Caco-2 (cell line): ENCODE measurements at regions not wholly inside any gene's neighbourhood (a gene's known extent, or its start where the extent isn't known, plus 50 kb on each side); places are given as distances from the start of the nearest gene placed in this dataset.

Experiments
- BruUV-seq: library from RNA; stranded (reverse); fragments of 400-500 nt; replicated peaks from 2 replicates; lab custom pipeline; 2021; lab: Mats Ljungman, UMichigan
- CTCF ChIA-PET: fragments of 300-600 bp; sonication (Branson Sonifier 250); formaldehyde crosslinking; loops from one replicate; lab custom pipeline; 2022; ENCODE audit warnings: antibody characterized with exemption; lab: Charles Lee
- POLR2A ChIA-PET: fragments of 300-600 bp; sonication (Branson Sonifier 250); formaldehyde crosslinking; loops from one replicate; lab custom pipeline; 2022; ENCODE audit warnings: antibody characterized with exemption; lab: Charles Lee
- DNase-seq, 2 experiments: peaks; one replicate each; pipeline versions ENCODE4 v3.0.0 to v3.0.0-alpha.2; 2020 to 2022
- H3K27me3 ChIP-seq: replicated peaks from 2 replicates; pipeline ENCODE4 v1.6.0; 2011; ENCODE audit warnings: low read length; ENCODE audit not compliant: control insufficient read depth, insufficient read depth
- H3K36me3 ChIP-seq: 2 replicates; pipeline ENCODE4 v1.5.1; 2011; ENCODE audit warnings: low read length; ENCODE audit not compliant: control insufficient read depth, insufficient read depth
- H3K4me1 ChIP-seq: fragments of 250-450 bp; sonication (Bioruptor Pico); 2 replicates; pipeline ENCODE4 v1.5.1; 2020; ENCODE audit warnings: mild to moderate bottlenecking
- H3K4me3 ChIP-seq: 2 replicates; pipeline ENCODE4 v1.5.1; 2011; ENCODE audit warnings: low read depth, mild to moderate bottlenecking, control low read depth, low read length
- H3K9me3 ChIP-seq: fragments of 250-450 bp; sonication (Bioruptor Pico); 2 replicates; pipeline ENCODE4 v1.5.1; 2020; ENCODE audit warnings: mild to moderate bottlenecking, moderate library complexity
- H3K27ac Mint-ChIP-seq: one replicate; pipeline ENCODE4 v1.8.0; 2022; ENCODE audit warnings: mixed read lengths; ENCODE audit not compliant: unreplicated experiment
- H3K27me3 Mint-ChIP-seq: one replicate; pipeline ENCODE4 v1.8.0; 2022; ENCODE audit warnings: mixed read lengths; ENCODE audit not compliant: insufficient read depth, unreplicated experiment
- H3K36me3 Mint-ChIP-seq: one replicate; pipeline ENCODE4 v1.8.0; 2022; ENCODE audit warnings: mild to moderate bottlenecking, mixed read lengths; ENCODE audit not compliant: insufficient read depth, unreplicated experiment
- H3K4me1 Mint-ChIP-seq: one replicate; pipeline ENCODE4 v1.8.0; 2022; ENCODE audit warnings: low read depth, mixed read lengths; ENCODE audit not compliant: unreplicated experiment
- H3K4me3 Mint-ChIP-seq: one replicate; pipeline ENCODE4 v1.8.0; 2022; ENCODE audit warnings: mild to moderate bottlenecking, moderate library complexity, mixed read lengths; ENCODE audit not compliant: unreplicated experiment
- H3K9me3 Mint-ChIP-seq: one replicate; pipeline ENCODE4 v1.8.0; 2022; ENCODE audit warnings: mixed read lengths; ENCODE audit not compliant: unreplicated experiment
- intact Hi-C: fragments of 100-400 bp; cut with micrococcal nuclease; formaldehyde crosslinking; loops from one replicate; pipeline ENCODE4 v1.10.0; 2022; ENCODE audit not compliant: unreplicated experiment
- TF ChIP-seq, protein P1 (sequence below), 2 experiments: fragments of 200-600 bp in 1 of 2; IDR thresholded peaks; 1 replicate in 1 of 2; 2 replicates in 1 of 2; pipeline versions ENCODE4 v1.5.1 to v1.8.0; 2011 to 2022; ENCODE audit warnings: antibody characterized with exemption in 1 of 2, control low read depth in 1 of 2, inconsistent platforms in 1 of 2, low read depth in 1 of 2, low read length in 1 of 2, mild to moderate bottlenecking in 1 of 2, moderate library complexity in 1 of 2; ENCODE audit not compliant: insufficient read depth in 1 of 2, severe bottlenecking in 1 of 2, unreplicated experiment in 1 of 2

DNA sequence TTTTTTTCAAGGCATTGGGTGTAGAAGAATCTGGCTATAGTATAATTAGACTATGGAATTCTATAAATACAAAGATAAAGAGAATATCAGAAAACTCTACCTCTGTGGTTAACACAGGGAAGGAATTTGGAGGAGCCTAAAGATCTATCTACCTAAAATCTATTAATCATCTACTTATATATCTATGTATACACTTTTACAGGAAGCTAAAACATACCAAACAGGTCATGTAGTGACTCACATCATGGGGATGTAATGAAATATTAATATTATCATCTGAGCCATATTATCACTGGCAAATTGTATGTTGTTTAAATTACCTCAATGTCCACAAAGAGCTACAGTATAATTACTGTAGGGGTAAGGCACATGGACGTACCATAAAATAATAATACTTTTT lies 1748.2 kb downstream of the EFNA5 start:
- no peak for DNase-seq

GRCh38 chr5:105922080-105922479 lies 1748.7 kb downstream of the EFNA5 start:
- Mint-ChIP-seq H3K4me1 (no peaks in the 10 kb centered on the region), H3K4me3 (no peak overlapping the region), H3K27ac (no peak overlapping the region), H3K36me3 (no peaks in the 10 kb centered on the region), H3K9me3 (no peaks in the 10 kb centered on the region), H3K27me3 (no peaks in the 10 kb centered on the region)
- ChIA-PET CTCF (no interaction called here), POLR2A (no interaction called here)
- intact Hi-C loops = no loop called here
- DNase-seq = no peak
- no peaks in the 10 kb centered on the region for H3K9me3 ChIP-seq
- H3K4me1 ChIP-seq = no peaks in the 10 kb centered on the region
- no TSS peak for BruUV-seq
- TF ChIP-seq, protein P1, sequence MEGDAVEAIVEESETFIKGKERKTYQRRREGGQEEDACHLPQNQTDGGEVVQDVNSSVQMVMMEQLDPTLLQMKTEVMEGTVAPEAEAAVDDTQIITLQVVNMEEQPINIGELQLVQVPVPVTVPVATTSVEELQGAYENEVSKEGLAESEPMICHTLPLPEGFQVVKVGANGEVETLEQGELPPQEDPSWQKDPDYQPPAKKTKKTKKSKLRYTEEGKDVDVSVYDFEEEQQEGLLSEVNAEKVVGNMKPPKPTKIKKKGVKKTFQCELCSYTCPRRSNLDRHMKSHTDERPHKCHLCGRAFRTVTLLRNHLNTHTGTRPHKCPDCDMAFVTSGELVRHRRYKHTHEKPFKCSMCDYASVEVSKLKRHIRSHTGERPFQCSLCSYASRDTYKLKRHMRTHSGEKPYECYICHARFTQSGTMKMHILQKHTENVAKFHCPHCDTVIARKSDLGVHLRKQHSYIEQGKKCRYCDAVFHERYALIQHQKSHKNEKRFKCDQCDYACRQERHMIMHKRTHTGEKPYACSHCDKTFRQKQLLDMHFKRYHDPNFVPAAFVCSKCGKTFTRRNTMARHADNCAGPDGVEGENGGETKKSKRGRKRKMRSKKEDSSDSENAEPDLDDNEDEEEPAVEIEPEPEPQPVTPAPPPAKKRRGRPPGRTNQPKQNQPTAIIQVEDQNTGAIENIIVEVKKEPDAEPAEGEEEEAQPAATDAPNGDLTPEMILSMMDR (IDR thresholded peaks at IDR 0.05; ENCODE audit: insufficient read depth in 1 of 2, low read depth in 1 of 2, low read length in 1 of 2, severe bottlenecking in 1 of 2, unreplicated experiment in 1 of 2) = no peak
- H3K4me3 ChIP-seq = no peak overlapping the region
- no peaks in the 10 kb centered on the region for H3K27me3 ChIP-seq
- no peaks in the 10 kb centered on the region for H3K36me3 ChIP-seq

More for the DNA sequence above, 1748.2 kb downstream of the EFNA5 start:
- Histone ChIP-seq H3K4me3 (no peak overlapping the region), H3K27me3 (no peaks in the 10 kb centered on the region), H3K9me3 (no peaks in the 10 kb centered on the region), H3K36me3 (no peaks in the 10 kb centered on the region), H3K4me1 (no peaks in the 10 kb centered on the region)
- no peak overlapping the region for H3K27ac Mint-ChIP-seq
- TF ChIP-seq, protein P1 (IDR thresholded peaks at IDR 0.05; ENCODE audit: insufficient read depth in 1 of 2, low read depth in 1 of 2, low read length in 1 of 2, severe bottlenecking in 1 of 2, unreplicated experiment in 1 of 2) = no peak
- intact Hi-C loops = no loop called here
- H3K36me3 Mint-ChIP-seq = no peaks in the 10 kb centered on the region
- no peaks in the 10 kb centered on the region for H3K9me3 Mint-ChIP-seq
- H3K27me3 Mint-ChIP-seq = no peaks in the 10 kb centered on the region
- H3K4me1 Mint-ChIP-seq = no peaks in the 10 kb centered on the region
- ChIA-PET CTCF (no interaction called here), POLR2A (no interaction called here)
- no TSS peak for BruUV-seq
- H3K4me3 Mint-ChIP-seq = no peak overlapping the region

DNA sequence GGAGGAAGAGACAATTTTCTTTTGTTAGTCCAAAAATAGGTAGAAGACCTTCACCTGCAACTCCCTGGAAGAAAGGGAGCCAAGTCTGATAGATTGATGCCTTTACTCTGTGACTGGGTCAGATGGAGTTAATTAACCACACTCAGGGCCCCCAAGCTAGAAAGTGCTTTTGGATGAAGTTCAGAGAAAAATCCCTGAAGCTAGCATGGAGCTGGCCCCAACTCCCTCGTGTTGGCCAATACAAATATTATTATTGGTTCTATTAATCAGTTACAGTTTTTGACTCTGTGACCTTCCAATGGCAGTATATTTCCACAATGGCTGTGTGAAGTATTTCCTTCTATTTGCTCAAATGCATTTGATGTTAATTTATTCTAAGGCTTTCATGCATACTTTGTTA lies 1753.5 kb downstream of the EFNA5 start:
- intact Hi-C loops = no loop called here
- Histone ChIP-seq H3K9me3 (no peaks in the 10 kb centered on the region), H3K36me3 (no peaks in the 10 kb centered on the region), H3K27me3 (no peaks in the 10 kb centered on the region), H3K4me1 (no peaks in the 10 kb centered on the region), H3K4me3 (no peak overlapping the region)
- POLR2A ChIA-PET = no interaction called here
- DNase-seq = no peak
- H3K27ac Mint-ChIP-seq = no peak overlapping the region
- H3K4me1 Mint-ChIP-seq = no peaks in the 10 kb centered on the region
- H3K27me3 Mint-ChIP-seq = no peaks in the 10 kb centered on the region
- TF ChIP-seq, protein P1 (IDR thresholded peaks at IDR 0.05; ENCODE audit: insufficient read depth in 1 of 2, low read depth in 1 of 2, low read length in 1 of 2, severe bottlenecking in 1 of 2, unreplicated experiment in 1 of 2) = no peak
- H3K36me3 Mint-ChIP-seq = no peaks in the 10 kb centered on the region
- no peaks in the 10 kb centered on the region for H3K9me3 Mint-ChIP-seq
- CTCF ChIA-PET = no interaction called here
- no TSS peak for BruUV-seq
- no peak overlapping the region for H3K4me3 Mint-ChIP-seq
